H1 (cell line): ENCODE measurements at regions not wholly inside any gene's neighbourhood (a gene's known extent, or its start where the extent isn't known, plus 50 kb on each side); places are given as distances from the start of the nearest gene placed in this dataset.

Source experiments
- CEBPB ChIP-seq: IDR thresholded peaks from 2 replicates; pipeline ENCODE4 v1.6.1; 2012; ENCODE audit warnings: low read depth, low read length
- MAX ChIP-seq: IDR thresholded peaks from 2 replicates; pipeline ENCODE4 v1.6.1; 2012; ENCODE audit warnings: inconsistent platforms

GRCh38 chr21:35779690-35780570 lies 280.4 kb downstream of the SETD4 start:
- TF ChIP-seq CEBPB (no peak), MAX (no peak)
